ENCODE measurements at regions not wholly inside any gene's neighbourhood (a gene's known extent, or its start where the extent isn't known, plus 50 kb on each side); places are given as distances from the start of the nearest gene placed in this dataset.

DNA sequence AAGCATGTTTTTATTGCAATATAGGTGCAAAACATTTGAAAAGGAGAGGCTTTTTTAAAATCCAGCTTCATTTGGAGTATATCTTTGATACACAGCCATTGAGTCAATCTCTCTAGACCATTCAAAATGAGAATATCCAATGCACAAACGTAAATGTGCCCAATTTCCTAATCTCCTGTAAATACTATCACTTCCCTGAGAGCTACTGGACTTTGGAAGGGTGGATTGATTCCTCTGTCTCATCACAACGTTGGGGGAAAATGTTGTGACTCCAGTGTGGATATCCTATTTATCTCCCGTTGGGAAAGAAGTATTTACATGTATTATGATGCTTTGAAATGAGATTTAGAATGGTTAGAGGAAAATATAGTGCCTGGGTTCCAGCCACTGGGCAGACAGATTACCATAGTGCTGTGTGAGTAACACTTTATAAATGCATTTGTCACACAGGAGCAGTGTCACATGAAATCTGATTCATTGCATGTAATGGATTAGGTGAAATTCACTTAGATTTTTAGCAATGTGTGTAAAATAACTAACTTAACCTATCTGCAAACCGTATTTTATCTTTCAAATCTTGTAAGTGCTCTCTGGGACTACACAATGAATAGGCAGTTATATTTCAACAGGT, 64.4 kb upstream of the VCX3A start:
- Histone ChIP-seq H3K27ac (no peak overlapping the region), H3K27me3 (ENCODE audit: insufficient read depth, low read depth, severe bottlenecking) (no peaks in the 10 kb centered on the region), H3K9me3 (ENCODE audit: severe bottlenecking) (no peaks in the 10 kb centered on the region), H3K36me3 (no peaks in the 10 kb centered on the region), H3K4me3 (ENCODE audit: low read depth, low read length) (no peak overlapping the region)
- no peak for DNase-seq
- TF ChIP-seq, protein P1, sequence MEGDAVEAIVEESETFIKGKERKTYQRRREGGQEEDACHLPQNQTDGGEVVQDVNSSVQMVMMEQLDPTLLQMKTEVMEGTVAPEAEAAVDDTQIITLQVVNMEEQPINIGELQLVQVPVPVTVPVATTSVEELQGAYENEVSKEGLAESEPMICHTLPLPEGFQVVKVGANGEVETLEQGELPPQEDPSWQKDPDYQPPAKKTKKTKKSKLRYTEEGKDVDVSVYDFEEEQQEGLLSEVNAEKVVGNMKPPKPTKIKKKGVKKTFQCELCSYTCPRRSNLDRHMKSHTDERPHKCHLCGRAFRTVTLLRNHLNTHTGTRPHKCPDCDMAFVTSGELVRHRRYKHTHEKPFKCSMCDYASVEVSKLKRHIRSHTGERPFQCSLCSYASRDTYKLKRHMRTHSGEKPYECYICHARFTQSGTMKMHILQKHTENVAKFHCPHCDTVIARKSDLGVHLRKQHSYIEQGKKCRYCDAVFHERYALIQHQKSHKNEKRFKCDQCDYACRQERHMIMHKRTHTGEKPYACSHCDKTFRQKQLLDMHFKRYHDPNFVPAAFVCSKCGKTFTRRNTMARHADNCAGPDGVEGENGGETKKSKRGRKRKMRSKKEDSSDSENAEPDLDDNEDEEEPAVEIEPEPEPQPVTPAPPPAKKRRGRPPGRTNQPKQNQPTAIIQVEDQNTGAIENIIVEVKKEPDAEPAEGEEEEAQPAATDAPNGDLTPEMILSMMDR (IDR thresholded peaks at IDR 0.05; ENCODE audit: low read depth, low read length): no peak
